Gastroesophageal sphincter (tissue), 4 donors: ENCODE measurements at regions not wholly inside any gene's neighbourhood (a gene's known extent, or its start where the extent isn't known, plus 50 kb on each side); places are given as distances from the start of the nearest gene placed in this dataset.

ENCODE experiments used
- ATAC-seq: fragments of 150-250 bp; one replicate; pipeline ENCODE4 v1.9.1; 2016; ENCODE audit warnings: mild to moderate bottlenecking, moderate library complexity
- H3K27ac ChIP-seq, 4 donors: fragments of 200-600 bp; sonication (generic) in 3 of 4; 1 replicate in 3 of 4; 2 replicates in 1 of 4; pipeline ENCODE4 v1.5.1; 2016 to 2019
- H3K27me3 ChIP-seq: fragments of 200-600 bp; sonication (generic); one replicate; pipeline ENCODE4 v1.5.1; 2019
- H3K36me3 ChIP-seq, 2 donors: fragments of 200-600 bp; sonication (generic); one replicate each; pipeline ENCODE4 v1.5.1; 2019; ENCODE audit warnings: control low read depth in 1 of 2
- H3K4me1 ChIP-seq, 3 donors: fragments of 200-600 bp; sonication (generic); 1 replicate in 2 of 3; 2 replicates in 1 of 3; pipeline ENCODE4 v1.5.1; 2016 to 2019; ENCODE audit warnings: control low read depth in 2 of 3
- H3K4me3 ChIP-seq, 2 donors: fragments of 200-600 bp; sonication (generic); one replicate each; pipeline ENCODE4 v1.5.1; 2019; ENCODE audit warnings: mild to moderate bottlenecking in 1 of 2, moderate library complexity in 1 of 2
- H3K9me3 ChIP-seq, 3 donors: fragments of 200-600 bp; sonication (generic); one replicate each; pipeline ENCODE4 v1.5.1; 2017 to 2019; ENCODE audit warnings: control low read depth in 2 of 3
- EP300 ChIP-seq: sonication (generic); formaldehyde crosslinking; IDR thresholded peaks from one replicate; pipeline ENCODE4 v1.6.1; 2017; ENCODE audit warnings: antibody characterized with exemption, mild to moderate bottlenecking
- POLR2A ChIP-seq, 2 donors: fragments of 450-650 bp; IDR thresholded peaks; one replicate each; pipeline ENCODE4 v1.6.1; 2017; ENCODE audit warnings: antibody characterized with exemption in 2 of 2, mild to moderate bottlenecking in 2 of 2, moderate library complexity in 1 of 2
- POLR2AphosphoS5 ChIP-seq: sonication (generic); formaldehyde crosslinking; IDR thresholded peaks from one replicate; pipeline ENCODE4 v1.6.1; 2017; ENCODE audit warnings: antibody characterized with exemption
- WGBS, 2 donors: methylation state at CpG; one replicate each; pipeline ENCODE4 v1.1.5; 2018; ENCODE audit warnings: low coverage in 1 of 2; 5-methylcytosine and 5-hydroxymethylcytosine counted together
- TF ChIP-seq, protein P1 (sequence below), 4 experiments: fragments of 200-600 bp in 2 of 4; fragments of 450-650 bp in 2 of 4; sonication (generic) in 1 of 4; IDR thresholded peaks; one replicate each; pipeline ENCODE4 v1.5.1; 2017 to 2019; ENCODE audit warnings: antibody characterized with exemption in 4 of 4, mild to moderate bottlenecking in 2 of 4, moderate library complexity in 2 of 4

DNA sequence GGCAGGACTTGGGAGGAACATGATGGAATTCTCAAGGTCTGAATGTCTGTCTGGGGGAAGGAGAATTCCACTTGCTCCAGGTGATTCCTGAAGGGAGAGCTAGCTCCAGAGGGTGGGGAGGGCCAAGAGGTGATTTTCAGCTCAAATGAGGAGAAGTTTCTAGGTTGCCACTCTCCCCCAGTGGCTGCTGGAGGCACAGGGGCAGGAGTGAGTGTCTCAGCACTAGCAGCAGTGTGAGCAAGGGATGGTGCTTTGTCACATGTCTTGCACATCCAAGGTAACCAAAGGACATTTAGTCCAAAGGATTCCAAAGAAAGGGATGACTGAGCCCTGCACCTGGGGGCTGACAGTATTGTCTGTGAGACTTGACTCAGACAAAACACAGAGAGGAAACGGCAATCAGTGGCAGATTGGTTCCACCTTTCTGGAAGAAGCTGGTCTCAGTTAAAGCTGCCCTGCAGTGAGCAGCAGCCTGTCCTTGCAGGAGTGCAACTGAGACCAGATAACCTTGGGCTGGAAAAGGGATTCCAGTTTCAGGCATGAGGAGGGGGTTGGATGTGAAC is 51.2 kb upstream of the PCBD1 start:
- Histone ChIP-seq H3K4me3 (no peak overlapping the region), H3K4me1 (no peaks in the 10 kb centered on the region), H3K36me3 (no peaks in the 10 kb centered on the region), H3K27me3 (peaks cover 7% of the 10 kb centered on the region), H3K9me3 (no peaks in the 10 kb centered on the region), H3K27ac (no peak overlapping the region)
- TF ChIP-seq, protein P1, sequence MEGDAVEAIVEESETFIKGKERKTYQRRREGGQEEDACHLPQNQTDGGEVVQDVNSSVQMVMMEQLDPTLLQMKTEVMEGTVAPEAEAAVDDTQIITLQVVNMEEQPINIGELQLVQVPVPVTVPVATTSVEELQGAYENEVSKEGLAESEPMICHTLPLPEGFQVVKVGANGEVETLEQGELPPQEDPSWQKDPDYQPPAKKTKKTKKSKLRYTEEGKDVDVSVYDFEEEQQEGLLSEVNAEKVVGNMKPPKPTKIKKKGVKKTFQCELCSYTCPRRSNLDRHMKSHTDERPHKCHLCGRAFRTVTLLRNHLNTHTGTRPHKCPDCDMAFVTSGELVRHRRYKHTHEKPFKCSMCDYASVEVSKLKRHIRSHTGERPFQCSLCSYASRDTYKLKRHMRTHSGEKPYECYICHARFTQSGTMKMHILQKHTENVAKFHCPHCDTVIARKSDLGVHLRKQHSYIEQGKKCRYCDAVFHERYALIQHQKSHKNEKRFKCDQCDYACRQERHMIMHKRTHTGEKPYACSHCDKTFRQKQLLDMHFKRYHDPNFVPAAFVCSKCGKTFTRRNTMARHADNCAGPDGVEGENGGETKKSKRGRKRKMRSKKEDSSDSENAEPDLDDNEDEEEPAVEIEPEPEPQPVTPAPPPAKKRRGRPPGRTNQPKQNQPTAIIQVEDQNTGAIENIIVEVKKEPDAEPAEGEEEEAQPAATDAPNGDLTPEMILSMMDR (IDR thresholded peaks at IDR 0.05) = no peak
- TF ChIP-seq POLR2AphosphoS5 = no peak
- ATAC-seq = no peak
- WGBS, 2 donors = 55 to 71% methylated on average over 1 of the region's 1 CpG

DNA sequence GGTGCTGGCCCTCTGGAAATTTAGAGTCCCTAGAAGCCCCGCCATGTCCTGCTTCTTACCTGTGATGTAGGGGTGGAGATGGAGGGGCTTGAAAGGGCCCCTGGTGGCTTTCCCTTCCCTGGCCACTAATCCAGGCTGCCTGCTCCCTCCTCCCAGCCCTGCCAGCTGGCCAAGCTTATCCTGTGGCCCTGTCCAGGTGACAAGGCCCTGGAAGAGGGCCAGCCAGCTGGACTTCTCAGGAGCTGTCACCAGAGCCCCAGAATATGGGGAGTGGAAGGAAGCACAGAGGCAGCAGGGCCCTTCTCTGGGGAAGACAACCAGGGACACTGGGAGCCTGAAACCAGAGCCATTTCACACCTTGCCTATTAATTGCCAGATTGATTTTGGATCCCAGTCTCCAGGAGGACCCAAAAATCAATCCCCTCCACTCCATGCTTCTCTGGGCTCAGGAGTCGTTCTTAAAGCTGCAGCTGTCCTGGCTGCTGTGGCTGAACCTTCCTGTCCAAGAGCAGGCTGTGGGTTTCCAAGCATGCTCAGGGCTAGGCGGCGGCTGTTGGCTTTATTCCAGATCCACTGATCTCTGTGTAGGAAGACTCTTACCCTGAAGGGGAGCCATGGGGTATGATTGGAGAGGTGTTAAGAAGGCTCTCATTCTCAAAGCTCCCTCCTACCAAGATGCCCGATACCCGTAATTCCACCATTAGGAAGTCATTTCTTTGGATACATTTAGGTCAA is 52.6 kb upstream of the PCBD1 start:
- Histone ChIP-seq H3K27ac (no peak overlapping the region), H3K36me3 (no peaks in the 10 kb centered on the region), H3K4me1 (no peaks in the 10 kb centered on the region), H3K4me3 (no peak overlapping the region), H3K9me3 (no peaks in the 10 kb centered on the region), H3K27me3 (peaks cover 3% of the 10 kb centered on the region)
- WGBS, 2 donors = 80% methylated on average over 1 of the region's 6 CpGs; no CpG with 5 or more reads in 1 of the 2 donors
- ATAC-seq = no peak
- no peak for TF ChIP-seq EP300
- TF ChIP-seq POLR2A (IDR thresholded peaks at IDR 0.05) = no peak
- TF ChIP-seq, protein P1 (IDR thresholded peaks at IDR 0.05) = no peak
- TF ChIP-seq POLR2AphosphoS5 = no peak

DNA sequence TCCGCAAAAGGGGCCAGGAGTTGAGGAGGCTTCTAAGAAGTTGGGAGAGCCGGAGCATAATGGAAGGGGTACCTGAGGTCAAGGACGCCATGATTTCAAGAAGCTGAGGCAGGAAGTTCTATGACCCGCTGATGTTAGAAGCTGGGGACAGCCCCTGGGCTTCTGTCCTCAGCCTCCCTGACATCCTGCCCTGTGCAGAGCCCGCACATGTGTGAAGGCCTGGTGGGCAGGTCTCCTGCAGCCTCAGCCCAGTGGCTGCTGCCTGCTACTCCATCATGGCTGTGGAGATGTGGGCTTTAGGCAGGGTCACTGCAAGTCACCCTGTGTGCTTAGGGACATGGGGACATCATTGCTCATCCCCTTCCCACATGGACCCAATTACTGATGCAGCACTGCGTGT is 53.8 kb upstream of the PCBD1 start:
- H3K4me1 ChIP-seq = no peaks in the 10 kb centered on the region
- TF ChIP-seq, protein P1 (IDR thresholded peaks at IDR 0.05) = no peak
- TF ChIP-seq POLR2A (IDR thresholded peaks at IDR 0.05) (no peak), EP300 (no peak), POLR2AphosphoS5 (no peak)
- H3K9me3 ChIP-seq = no peaks in the 10 kb centered on the region
- H3K36me3 ChIP-seq = no peaks in the 10 kb centered on the region
- ATAC-seq = no peak
- no peak overlapping the region for H3K27ac ChIP-seq
- H3K27me3 ChIP-seq = peaks cover 3% of the 10 kb centered on the region
- no CpG with 5 or more reads among the region's 6 CpGs for WGBS, 2 donors
- no peak overlapping the region for H3K4me3 ChIP-seq

DNA sequence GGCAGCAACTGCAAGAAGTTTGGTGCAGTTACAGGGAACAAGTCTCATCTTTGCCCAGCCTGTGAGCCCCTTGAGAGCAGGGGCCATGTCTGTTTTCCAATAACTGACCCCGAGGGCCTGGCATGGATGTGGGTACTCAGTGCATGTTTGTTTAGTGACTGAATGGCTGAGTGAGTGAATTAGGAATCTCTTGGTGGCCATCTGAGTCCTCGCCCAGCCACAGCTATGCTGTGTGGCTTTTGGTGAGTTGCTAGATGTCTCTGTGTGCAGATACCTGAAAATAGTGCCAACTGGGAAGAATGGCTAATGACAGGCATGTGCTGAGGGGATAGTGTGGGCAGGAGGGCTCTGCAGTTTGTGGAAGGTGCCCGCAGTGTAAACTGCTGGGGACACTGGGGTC is 54.4 kb upstream of the PCBD1 start:
- Histone ChIP-seq H3K4me3 (no peak overlapping the region), H3K4me1 (no peaks in the 10 kb centered on the region), H3K9me3 (no peaks in the 10 kb centered on the region), H3K36me3 (no peaks in the 10 kb centered on the region), H3K27ac (no peak overlapping the region), H3K27me3 (peaks cover 3% of the 10 kb centered on the region)
- TF ChIP-seq POLR2AphosphoS5 = no peak
- TF ChIP-seq, protein P1 (IDR thresholded peaks at IDR 0.05) = no peak
- 92% methylated on average over 2 of the region's 3 CpGs; no CpG with 5 or more reads in 1 of the 2 donors for WGBS, 2 donors
- no peak for ATAC-seq

DNA sequence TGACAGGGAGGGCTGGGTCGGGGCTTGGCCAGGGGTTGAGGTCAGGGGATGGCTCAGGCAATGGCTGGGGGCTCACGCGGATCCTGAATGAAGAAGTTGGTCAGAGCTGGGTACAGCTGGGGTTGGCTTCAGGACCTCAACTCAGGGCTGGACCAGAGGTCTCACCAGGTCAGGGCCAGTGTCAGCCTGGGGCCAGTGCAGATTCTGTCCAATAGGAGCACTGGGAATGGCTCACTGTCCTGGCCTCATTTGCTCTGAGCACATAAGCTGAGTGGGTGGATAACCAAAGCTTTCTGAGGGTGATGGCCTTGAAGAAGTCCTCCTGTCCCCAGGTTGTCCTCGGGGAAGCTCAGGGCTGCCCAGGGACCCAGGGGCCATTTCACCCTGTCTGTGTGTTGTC is 54.9 kb upstream of the PCBD1 start:
- H3K27me3 ChIP-seq = peaks cover 3% of the 10 kb centered on the region
- H3K4me1 ChIP-seq = no peaks in the 10 kb centered on the region
- H3K9me3 ChIP-seq = no peaks in the 10 kb centered on the region
- no peak for ATAC-seq
- H3K4me3 ChIP-seq = no peak overlapping the region
- no peaks in the 10 kb centered on the region for H3K36me3 ChIP-seq
- WGBS, 2 donors = no CpG with 5 or more reads among the region's 4 CpGs
- no peak for TF ChIP-seq POLR2AphosphoS5
- no peak for TF ChIP-seq POLR2A (IDR thresholded peaks at IDR 0.05)
- no peak for TF ChIP-seq EP300
- TF ChIP-seq, protein P1 (IDR thresholded peaks at IDR 0.05) = no peak
- H3K27ac ChIP-seq = no peak overlapping the region
